Endometrium (tissue), 2 donors: ENCODE measurements at regions not wholly inside any gene's neighbourhood (a gene's known extent, or its start where the extent isn't known, plus 50 kb on each side); places are given as distances from the start of the nearest gene placed in this dataset.
"Not testable (repeated sequence)": the region's sequence is repeated elsewhere in the genome, so short reads cannot be mapped to it uniquely, and the experiment has no call there.

Experiments used
- FAIRE-seq: peaks from 2 replicates; lab custom pipeline; 2012; peaks lifted over from hg19 to GRCh38; lab: Jason Lieb, UNC
- donor health status: control.
- donor health status: control.

GRCh38 chr2:37782721-37783371, 111.4 kb upstream of the CDC42EP3 start:
- FAIRE-seq = no peak

- no peak for FAIRE-seq
These were observed 112.1 kb upstream of the CDC42EP3 start for GRCh38 chr2:37783545-37783944.

GRCh38 chr2:37784071-37784758, 112.8 kb upstream of the CDC42EP3 start:
- FAIRE-seq = no peak

- FAIRE-seq = no peak
These were observed 113.3 kb upstream of the CDC42EP3 start for GRCh38 chr2:37784759-37785149.

- no peak for FAIRE-seq
These were observed 114.8 kb upstream of the CDC42EP3 start for GRCh38 chr2:37786191-37786698.

- FAIRE-seq = no peak
These were observed 115.4 kb upstream of the CDC42EP3 start for GRCh38 chr2:37786854-37787253.

GRCh38 chr2:37788602-37789209, 117.3 kb upstream of the CDC42EP3 start:
- FAIRE-seq = no peak

- FAIRE-seq = no peak
These were observed 118.6 kb upstream of the CDC42EP3 start for GRCh38 chr2:37790019-37790418.

GRCh38 chr2:37790462-37790861, 119.0 kb upstream of the CDC42EP3 start:
- no peak for FAIRE-seq

GRCh38 chr2:37792366-37792765, 120.9 kb upstream of the CDC42EP3 start:
- no peak for FAIRE-seq

- FAIRE-seq = no peak
These were observed 121.6 kb upstream of the CDC42EP3 start for GRCh38 chr2:37793004-37793403.

- no peak for FAIRE-seq
These were observed 123.3 kb upstream of the CDC42EP3 start for GRCh38 chr2:37794717-37795116.

GRCh38 chr2:37795456-37795855, 124.0 kb upstream of the CDC42EP3 start:
- no peak for FAIRE-seq

- no peak for FAIRE-seq
These were observed 124.5 kb upstream of the CDC42EP3 start for GRCh38 chr2:37795938-37796337.

GRCh38 chr2:37796481-37796880, 125.0 kb upstream of the CDC42EP3 start:
- no peak for FAIRE-seq

- FAIRE-seq = no peak
These were observed 125.6 kb upstream of the CDC42EP3 start for GRCh38 chr2:37797081-37797480.

GRCh38 chr2:37798315-37799005, 126.6 kb upstream of the RMDN2 start:
- no peak for FAIRE-seq

GRCh38 chr2:37800176-37800858, 124.8 kb upstream of the RMDN2 start:
- FAIRE-seq = no peak

- no peak for FAIRE-seq
These were observed 122.8 kb upstream of the RMDN2 start for GRCh38 chr2:37802211-37802752.

- FAIRE-seq = no peak
These were observed 122.1 kb upstream of the RMDN2 start for GRCh38 chr2:37802899-37803379.

- FAIRE-seq = not testable (repeated sequence)
These were observed 119.1 kb upstream of the RMDN2 start for GRCh38 chr2:37806004-37806403.

- FAIRE-seq = no peak
These were observed 115.6 kb upstream of the RMDN2 start for GRCh38 chr2:37809525-37809924.
